K562 (cell line): ENCODE measurements at regions not wholly inside any gene's neighbourhood (a gene's known extent, or its start where the extent isn't known, plus 50 kb on each side); places are given as distances from the start of the nearest gene placed in this dataset.

Experiments
- ATAC-seq: fragments of 200-7000 bp; cut with Tn5 transposase; 3 replicates; pipeline ENCODE4 v1.9.1; 2020; ENCODE audit warnings: moderate library complexity
- BruUV-seq: library from RNA; stranded (reverse); fragments of 400-500 nt; replicated peaks from 2 replicates; lab custom pipeline; 2021; lab: Mats Ljungman, UMichigan
- CTCF ChIA-PET: fragments of 300-600 bp; formaldehyde crosslinking; extraction: SDS; loops from one replicate; lab custom pipeline; 2021; ENCODE audit warnings: low intra/inter-chr PET ratio; lab: Yijun Ruan, JAX
- POLR2A ChIA-PET: fragments of 300-600, 350-650 bp; sonication (Branson Sonifier 250); formaldehyde crosslinking; extraction: SDS; loops from one replicate; lab custom pipeline; 2021; ENCODE audit warnings: antibody characterized with exemption, inconsistent platforms; lab: Yijun Ruan, JAX
- DNase-seq, 4 experiments: peaks; one replicate each; pipeline versions ENCODE4 v3.0.0 to v3.0.0-alpha.2; 2011 to 2018; ENCODE audit warnings: low spot score in 3 of 4, mixed read lengths in 3 of 4; ENCODE audit errors: extremely low read depth in 1 of 4
- FAIRE-seq: peaks from 2 replicates; lab custom pipeline; 2011; peaks lifted over from hg19 to GRCh38; lab: Jason Lieb, UNC
- H2AFZ ChIP-seq: 2 replicates; pipeline ENCODE4 v1.6.0; 2011; ENCODE audit warnings: low read depth, low read length, control low read depth, inconsistent platforms
- H3K27ac ChIP-seq: fragments of 200-600 bp; 3 replicates; pipeline ENCODE4 v1.8.0; 2011; ENCODE audit warnings: low read depth, mild to moderate bottlenecking, control low read depth, inconsistent platforms, low read length, moderate library complexity, mixed read lengths; ENCODE audit errors: extremely low read depth
- H3K27me3 ChIP-seq, 2 experiments: fragments of 300-600 bp in 1 of 2; 2 replicates in 1 of 2; 3 replicates in 1 of 2; pipeline versions ENCODE4 v1.6.0 to v1.8.0; 2011; ENCODE audit warnings: inconsistent platforms in 2 of 2, low read length in 2 of 2, mild to moderate bottlenecking in 1 of 2, mixed read lengths in 1 of 2, moderate library complexity in 1 of 2; ENCODE audit not compliant: control insufficient read depth in 2 of 2, insufficient read depth in 2 of 2
- H3K36me3 ChIP-seq: fragments of 300-600 bp; 3 replicates; pipeline ENCODE4 v1.8.0; 2011; ENCODE audit warnings: mild to moderate bottlenecking, low read length, inconsistent platforms; ENCODE audit not compliant: control insufficient read depth, insufficient read depth
- H3K4me1 ChIP-seq, 2 experiments: fragments of 200-600 bp in 1 of 2; replicated peaks in 1 of 2; 2 replicates in 1 of 2; 3 replicates in 1 of 2; pipeline versions ENCODE4 v1.5.1 to v1.8.0; 2011; ENCODE audit warnings: inconsistent platforms in 2 of 2, low read length in 2 of 2, mild to moderate bottlenecking in 1 of 2, mixed read lengths in 1 of 2, moderate library complexity in 1 of 2; ENCODE audit not compliant: control insufficient read depth in 2 of 2, insufficient read depth in 2 of 2
- H3K4me2 ChIP-seq: 2 replicates; pipeline ENCODE4 v1.6.1; 2011; ENCODE audit warnings: low read length, control low read depth, inconsistent platforms, mixed read lengths; ENCODE audit not compliant: insufficient read depth
- H3K4me3 ChIP-seq: fragments of 200-600 bp; sonication (generic), shearing (Covaris generic); 2 replicates; pipeline ENCODE4 v1.5.1; 2016; ENCODE audit warnings: control low read depth, inconsistent platforms
- H3K79me2 ChIP-seq: fragments of 200-600 bp; 3 replicates; pipeline ENCODE4 v1.8.0; 2011; ENCODE audit warnings: low read length, inconsistent platforms; ENCODE audit not compliant: control insufficient read depth, insufficient read depth
- H3K9ac ChIP-seq, 2 experiments: 2 replicates each; pipeline versions ENCODE4 v1.6.0 to v1.6.1; 2011; ENCODE audit warnings: low read depth in 2 of 2, low read length in 2 of 2, control low read depth in 1 of 2, inconsistent platforms in 1 of 2, mild to moderate bottlenecking in 1 of 2, mixed read lengths in 1 of 2; ENCODE audit not compliant: insufficient read depth in 1 of 2
- H3K9me1 ChIP-seq: one replicate; pipeline ENCODE4 v1.6.0; 2011; ENCODE audit warnings: inconsistent platforms, mild to moderate bottlenecking, low read length, moderate library complexity; ENCODE audit not compliant: control insufficient read depth, insufficient read depth
- H3K9me3 ChIP-seq: replicated peaks from 2 replicates; pipeline ENCODE4 v1.5.1; 2011; ENCODE audit warnings: low read depth, low read length, inconsistent platforms; ENCODE audit not compliant: control insufficient read depth, insufficient read depth
- H4K20me1 ChIP-seq: replicated peaks from 2 replicates; pipeline ENCODE4 v1.6.1; 2011; ENCODE audit warnings: low read length, inconsistent platforms, mixed read lengths; ENCODE audit not compliant: control insufficient read depth, insufficient read depth
- CBX2 ChIP-seq: fragments of 200-600 bp; sonication (generic); IDR thresholded peaks from one replicate; pipeline ENCODE4 v1.6.1; 2012; ENCODE audit warnings: mild to moderate bottlenecking, low read length, inconsistent platforms; ENCODE audit not compliant: insufficient read depth, poor library complexity, severe bottlenecking
- KDM2B ChIP-seq: fragments of 250-450 bp; sonication (Bioruptor Pico); IDR thresholded peaks from 2 replicates; pipeline ENCODE4 v1.8.0; 2021; ENCODE audit warnings: mild to moderate bottlenecking, moderate library complexity
- SLC30A9 ChIP-seq: fragments of 250-450 bp; sonication (Bioruptor Pico); IDR thresholded peaks from 2 replicates; pipeline ENCODE4 v1.8.0; 2022; ENCODE audit warnings: mild to moderate bottlenecking, moderate library complexity
- ZNF124 ChIP-seq: sonication (generic); formaldehyde crosslinking; IDR thresholded peaks from 2 replicates; pipeline ENCODE4 v1.8.1; 2022; ENCODE audit warnings: missing genetic modification reagents
- ZNF408 ChIP-seq: fragments of 250-450 bp; sonication (Bioruptor Pico); IDR thresholded peaks from 2 replicates; pipeline ENCODE4 v1.4.0; 2020; ENCODE audit warnings: low read depth, mild to moderate bottlenecking, moderate library complexity
- ZNF766 ChIP-seq: fragments of 200-800 bp; sonication (Bioruptor generic); conservative IDR thresholded peaks from 2 replicates; pipeline ENCODE4 v1.6.1; 2016; ENCODE audit warnings: missing genetic modification characterization, missing compliant biosample characterization
- WGBS: fragments of 100-300 bp; shearing (Covaris generic); methylation state at CpG from one replicate; pipeline ENCODE4 v1.1.6; 2016; ENCODE audit warnings: low coverage, mixed read lengths; ENCODE audit not compliant: insufficient coverage; ENCODE audit errors: missing lambda C conversion rate; 5-methylcytosine and 5-hydroxymethylcytosine counted together
- in situ Hi-C: fragments of 300-500 bp; cut with MboI; formaldehyde crosslinking; loops from 4 replicates; pipeline ENCODE4 v1.15.0; 2018; ENCODE audit warnings: inconsistent platforms, mixed read lengths
- intact Hi-C: fragments of 100-400 bp; cut with micrococcal nuclease; formaldehyde crosslinking; loops from 2 replicates; pipeline ENCODE4 v1.14.2; 2022
- TF ChIP-seq, protein P1 (sequence below): fragments of 250-450 bp; sonication (Bioruptor Pico); IDR thresholded peaks from 2 replicates; pipeline ENCODE4 v1.8.0; 2022; ENCODE audit warnings: moderate library complexity, mild to moderate bottlenecking, inconsistent platforms
- TF ChIP-seq, protein P2 (sequence below): fragments of 450-650 bp; IDR thresholded peaks from 2 replicates; pipeline ENCODE4 v1.6.1; 2016; ENCODE audit warnings: borderline replicate concordance
- TF ChIP-seq, protein P3 (sequence below): fragments of 250-450 bp; sonication (Bioruptor Pico); IDR thresholded peaks from 2 replicates; pipeline ENCODE4 v1.5.0; 2021; ENCODE audit warnings: mild to moderate bottlenecking, moderate library complexity
- TF ChIP-seq, protein P4 (sequence below): fragments of 450-650 bp; IDR thresholded peaks from 2 replicates; pipeline ENCODE4 v1.6.1; 2018; ENCODE audit not compliant: partially characterized antibody

DNA sequence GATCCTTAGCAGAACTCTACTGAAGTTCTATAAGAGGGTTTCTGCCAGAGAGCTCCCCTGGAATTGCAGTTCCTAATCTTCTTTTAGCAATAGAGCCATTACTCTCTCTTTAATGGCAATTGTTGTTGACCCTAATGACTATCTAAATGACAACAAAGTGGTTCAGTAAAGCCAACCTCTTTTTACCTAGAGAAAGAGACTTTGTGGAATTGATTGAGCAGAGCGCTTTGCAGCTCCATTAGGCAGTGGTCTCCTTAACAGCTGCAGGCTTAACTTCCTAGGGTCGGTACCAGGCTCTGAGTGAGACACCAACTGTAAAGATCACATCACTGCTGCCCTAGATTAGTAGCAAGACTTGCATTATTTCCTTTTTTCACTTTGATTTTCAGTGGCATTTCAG lies 1472.9 kb upstream of the TENM3 start:
- Histone ChIP-seq H3K9me3 (0 out of 2 replicates have a peak, but pooled peaks cover 2% of the 10 kb centered on the region), H3K36me3 (no peaks in the 10 kb centered on the region), H3K9ac (no peak overlapping the region), H3K27me3 (no peaks in the 10 kb centered on the region), H3K4me1 (no peaks in the 10 kb centered on the region), H3K4me3 (no peak overlapping the region), H3K27ac (no peak overlapping the region), H3K79me2 (no peaks in the 10 kb centered on the region), H4K20me1 (no peaks in the 10 kb centered on the region), H2AFZ (no peak overlapping the region), H3K9me1 (no peaks in the 10 kb centered on the region), H3K4me2 (no peak overlapping the region)
- intact Hi-C loops (no loop called here), in situ Hi-C loops (no loop called here)
- DNase-seq, result no peak
- ChIA-PET POLR2A (no interaction called here), CTCF (no interaction called here)
- WGBS, result 0% methylated on average over 1 of the region's 2 CpGs
- no peak for ATAC-seq
- BruUV-seq, result no TSS peak
- FAIRE-seq, result no peak
- TF ChIP-seq ZNF124 (CRISPR knock-in tag) (no peak), SLC30A9 (no peak), ZNF766 (no peak), CBX2 (no peak), ZNF408 (CRISPR knock-in tag) (no peak), KDM2B (CRISPR knock-in tag) (no peak)
- TF ChIP-seq, protein P1, sequence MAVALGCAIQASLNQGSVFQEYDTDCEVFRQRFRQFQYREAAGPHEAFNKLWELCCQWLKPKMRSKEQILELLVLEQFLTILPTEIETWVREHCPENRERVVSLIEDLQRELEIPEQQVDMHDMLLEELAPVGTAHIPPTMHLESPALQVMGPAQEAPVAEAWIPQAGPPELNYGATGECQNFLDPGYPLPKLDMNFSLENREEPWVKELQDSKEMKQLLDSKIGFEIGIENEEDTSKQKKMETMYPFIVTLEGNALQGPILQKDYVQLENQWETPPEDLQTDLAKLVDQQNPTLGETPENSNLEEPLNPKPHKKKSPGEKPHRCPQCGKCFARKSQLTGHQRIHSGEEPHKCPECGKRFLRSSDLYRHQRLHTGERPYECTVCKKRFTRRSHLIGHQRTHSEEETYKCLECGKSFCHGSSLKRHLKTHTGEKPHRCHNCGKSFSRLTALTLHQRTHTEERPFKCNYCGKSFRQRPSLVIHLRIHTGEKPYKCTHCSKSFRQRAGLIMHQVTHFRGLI (CRISPR knock-in tag), result no peak
- TF ChIP-seq, protein P2, sequence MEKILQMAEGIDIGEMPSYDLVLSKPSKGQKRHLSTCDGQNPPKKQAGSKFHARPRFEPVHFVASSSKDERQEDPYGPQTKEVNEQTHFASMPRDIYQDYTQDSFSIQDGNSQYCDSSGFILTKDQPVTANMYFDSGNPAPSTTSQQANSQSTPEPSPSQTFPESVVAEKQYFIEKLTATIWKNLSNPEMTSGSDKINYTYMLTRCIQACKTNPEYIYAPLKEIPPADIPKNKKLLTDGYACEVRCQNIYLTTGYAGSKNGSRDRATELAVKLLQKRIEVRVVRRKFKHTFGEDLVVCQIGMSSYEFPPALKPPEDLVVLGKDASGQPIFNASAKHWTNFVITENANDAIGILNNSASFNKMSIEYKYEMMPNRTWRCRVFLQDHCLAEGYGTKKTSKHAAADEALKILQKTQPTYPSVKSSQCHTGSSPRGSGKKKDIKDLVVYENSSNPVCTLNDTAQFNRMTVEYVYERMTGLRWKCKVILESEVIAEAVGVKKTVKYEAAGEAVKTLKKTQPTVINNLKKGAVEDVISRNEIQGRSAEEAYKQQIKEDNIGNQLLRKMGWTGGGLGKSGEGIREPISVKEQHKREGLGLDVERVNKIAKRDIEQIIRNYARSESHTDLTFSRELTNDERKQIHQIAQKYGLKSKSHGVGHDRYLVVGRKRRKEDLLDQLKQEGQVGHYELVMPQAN, result no peak
- TF ChIP-seq, protein P3, sequence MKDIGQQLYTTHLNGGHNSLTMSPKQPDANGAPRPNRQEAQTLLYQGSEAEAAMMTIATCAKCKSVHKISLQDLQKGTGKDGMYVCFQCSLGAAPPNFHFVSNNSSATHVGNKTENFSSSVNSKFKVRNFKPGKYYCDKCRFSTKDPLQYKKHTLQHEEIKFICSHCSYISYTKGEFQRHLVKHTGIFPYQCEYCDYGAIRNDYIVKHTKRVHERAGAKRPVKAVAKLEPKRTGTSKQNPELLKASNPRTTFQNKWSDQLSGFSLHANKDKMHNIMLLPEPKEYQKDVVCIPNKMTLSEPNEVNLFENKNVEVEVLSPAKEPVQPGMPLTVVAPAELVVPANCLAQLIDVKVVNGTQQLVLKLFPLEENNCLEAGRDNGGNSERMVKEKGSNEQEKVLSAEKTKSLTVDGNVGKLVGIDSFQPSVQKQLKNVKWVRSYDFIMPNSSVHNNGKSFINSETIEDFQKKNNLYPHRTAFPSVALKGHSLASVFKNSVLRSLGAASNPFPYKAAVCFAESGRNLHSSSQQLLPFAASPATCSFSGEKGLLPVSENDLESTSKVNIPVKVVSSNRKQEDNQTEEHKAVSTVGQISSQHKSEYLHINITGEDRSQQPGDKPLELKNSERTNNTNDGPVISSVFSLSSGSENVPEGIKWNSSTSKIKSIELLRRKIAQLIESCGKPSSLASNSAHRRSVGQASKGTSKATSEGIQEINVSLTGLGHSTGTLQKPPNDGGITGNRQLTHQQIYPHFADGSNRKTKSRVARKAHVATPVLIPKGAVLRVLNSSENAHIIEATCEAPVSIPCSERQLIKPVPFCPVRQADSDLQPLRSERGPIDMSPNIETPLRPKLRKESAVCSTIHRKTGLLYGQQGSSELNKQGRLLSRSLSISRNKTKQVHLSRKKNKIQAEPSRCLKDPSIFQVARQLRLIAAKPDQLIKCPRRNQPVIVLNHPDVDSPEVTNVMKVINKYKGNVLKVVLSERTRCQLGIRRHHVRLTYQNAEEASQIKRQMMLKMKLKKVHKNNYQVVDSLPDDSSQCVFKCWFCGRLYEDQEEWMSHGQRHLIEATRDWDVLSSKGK (CRISPR knock-in tag), result no peak
- TF ChIP-seq, protein P4, sequence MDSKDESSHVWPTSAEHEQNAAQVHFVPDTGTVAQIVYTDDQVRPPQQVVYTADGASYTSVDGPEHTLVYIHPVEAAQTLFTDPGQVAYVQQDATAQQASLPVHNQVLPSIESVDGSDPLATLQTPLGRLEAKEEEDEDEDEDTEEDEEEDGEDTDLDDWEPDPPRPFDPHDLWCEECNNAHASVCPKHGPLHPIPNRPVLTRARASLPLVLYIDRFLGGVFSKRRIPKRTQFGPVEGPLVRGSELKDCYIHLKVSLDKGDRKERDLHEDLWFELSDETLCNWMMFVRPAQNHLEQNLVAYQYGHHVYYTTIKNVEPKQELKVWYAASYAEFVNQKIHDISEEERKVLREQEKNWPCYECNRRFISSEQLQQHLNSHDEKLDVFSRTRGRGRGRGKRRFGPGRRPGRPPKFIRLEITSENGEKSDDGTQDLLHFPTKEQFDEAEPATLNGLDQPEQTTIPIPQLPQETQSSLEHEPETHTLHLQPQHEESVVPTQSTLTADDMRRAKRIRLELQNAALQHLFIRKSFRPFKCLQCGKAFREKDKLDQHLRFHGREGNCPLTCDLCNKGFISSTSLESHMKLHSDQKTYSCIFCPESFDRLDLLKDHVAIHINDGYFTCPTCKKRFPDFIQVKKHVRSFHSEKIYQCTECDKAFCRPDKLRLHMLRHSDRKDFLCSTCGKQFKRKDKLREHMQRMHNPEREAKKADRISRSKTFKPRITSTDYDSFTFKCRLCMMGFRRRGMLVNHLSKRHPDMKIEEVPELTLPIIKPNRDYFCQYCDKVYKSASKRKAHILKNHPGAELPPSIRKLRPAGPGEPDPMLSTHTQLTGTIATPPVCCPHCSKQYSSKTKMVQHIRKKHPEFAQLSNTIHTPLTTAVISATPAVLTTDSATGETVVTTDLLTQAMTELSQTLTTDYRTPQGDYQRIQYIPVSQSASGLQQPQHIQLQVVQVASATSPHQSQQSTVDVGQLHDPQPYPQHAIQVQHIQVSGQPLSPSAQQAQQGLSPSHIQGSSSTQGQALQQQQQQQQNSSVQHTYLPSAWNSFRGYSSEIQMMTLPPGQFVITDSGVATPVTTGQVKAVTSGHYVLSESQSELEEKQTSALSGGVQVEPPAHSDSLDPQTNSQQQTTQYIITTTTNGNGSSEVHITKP, result no peak
